ENCODE measurements at regions not wholly inside any gene's neighbourhood (a gene's known extent, or its start where the extent isn't known, plus 50 kb on each side); places are given as distances from the start of the nearest gene placed in this dataset.

DNA sequence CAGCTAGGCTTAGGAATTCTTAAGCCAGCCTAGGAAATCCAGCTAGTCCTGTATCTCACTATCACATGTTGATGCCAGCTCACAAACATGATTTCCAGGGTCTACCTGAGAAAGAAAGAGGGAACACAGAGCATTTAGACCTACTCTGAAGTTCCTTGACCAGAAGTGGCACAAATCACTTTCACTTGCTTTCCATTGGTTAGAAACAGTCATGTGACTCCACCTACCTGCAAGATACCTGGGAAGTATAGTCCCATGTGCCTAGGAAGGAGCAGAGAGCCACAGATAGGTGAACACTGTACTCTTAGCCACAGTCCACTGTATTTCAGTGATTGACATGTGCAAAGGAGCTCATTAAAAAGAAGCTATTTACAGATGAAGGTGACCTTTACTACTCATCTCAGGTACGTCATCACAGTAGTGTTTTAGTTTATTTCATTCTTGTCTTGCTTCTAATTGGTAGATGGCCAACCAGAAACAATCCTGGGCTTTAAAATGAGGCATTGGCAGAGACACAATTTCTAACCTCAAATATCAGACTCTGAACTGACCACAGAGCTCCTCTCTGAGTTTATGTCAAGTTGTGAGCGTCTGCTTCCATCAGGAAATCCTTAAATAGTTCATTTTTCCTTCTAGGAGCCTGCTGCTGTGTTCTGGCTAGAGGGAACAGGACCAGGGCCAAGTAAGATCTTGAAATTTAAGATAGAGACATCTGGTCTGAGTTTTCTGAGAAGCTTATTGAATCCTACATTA lies 340.7 kb downstream of the TLE4 start:
- TF ChIP-seq, protein P1, sequence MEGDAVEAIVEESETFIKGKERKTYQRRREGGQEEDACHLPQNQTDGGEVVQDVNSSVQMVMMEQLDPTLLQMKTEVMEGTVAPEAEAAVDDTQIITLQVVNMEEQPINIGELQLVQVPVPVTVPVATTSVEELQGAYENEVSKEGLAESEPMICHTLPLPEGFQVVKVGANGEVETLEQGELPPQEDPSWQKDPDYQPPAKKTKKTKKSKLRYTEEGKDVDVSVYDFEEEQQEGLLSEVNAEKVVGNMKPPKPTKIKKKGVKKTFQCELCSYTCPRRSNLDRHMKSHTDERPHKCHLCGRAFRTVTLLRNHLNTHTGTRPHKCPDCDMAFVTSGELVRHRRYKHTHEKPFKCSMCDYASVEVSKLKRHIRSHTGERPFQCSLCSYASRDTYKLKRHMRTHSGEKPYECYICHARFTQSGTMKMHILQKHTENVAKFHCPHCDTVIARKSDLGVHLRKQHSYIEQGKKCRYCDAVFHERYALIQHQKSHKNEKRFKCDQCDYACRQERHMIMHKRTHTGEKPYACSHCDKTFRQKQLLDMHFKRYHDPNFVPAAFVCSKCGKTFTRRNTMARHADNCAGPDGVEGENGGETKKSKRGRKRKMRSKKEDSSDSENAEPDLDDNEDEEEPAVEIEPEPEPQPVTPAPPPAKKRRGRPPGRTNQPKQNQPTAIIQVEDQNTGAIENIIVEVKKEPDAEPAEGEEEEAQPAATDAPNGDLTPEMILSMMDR (IDR thresholded peaks at IDR 0.05): no peak
- no peak for TF ChIP-seq POLR2A (IDR thresholded peaks at IDR 0.05)

Data from body of pancreas (tissue), 4 donors.